Gastroesophageal sphincter (tissue), 4 donors: ENCODE measurements at regions not wholly inside any gene's neighbourhood (a gene's known extent, or its start where the extent isn't known, plus 50 kb on each side); places are given as distances from the start of the nearest gene placed in this dataset.
A peak's percentile ranks its signal among the peaks of the same experiment; 100 is the strongest.

Experiments
- ATAC-seq: fragments of 150-250 bp; one replicate; pipeline ENCODE4 v1.9.1; 2016; ENCODE audit warnings: mild to moderate bottlenecking, moderate library complexity
- H3K27ac ChIP-seq, 4 donors: fragments of 200-600 bp; sonication (generic) in 3 of 4; 1 replicate in 3 of 4; 2 replicates in 1 of 4; pipeline ENCODE4 v1.5.1; 2016 to 2019
- H3K27me3 ChIP-seq: fragments of 200-600 bp; sonication (generic); one replicate; pipeline ENCODE4 v1.5.1; 2019
- H3K36me3 ChIP-seq, 2 donors: fragments of 200-600 bp; sonication (generic); one replicate each; pipeline ENCODE4 v1.5.1; 2019; ENCODE audit warnings: control low read depth in 1 of 2
- H3K4me1 ChIP-seq, 3 donors: fragments of 200-600 bp; sonication (generic); 1 replicate in 2 of 3; 2 replicates in 1 of 3; pipeline ENCODE4 v1.5.1; 2016 to 2019; ENCODE audit warnings: control low read depth in 2 of 3
- H3K4me3 ChIP-seq, 2 donors: fragments of 200-600 bp; sonication (generic); one replicate each; pipeline ENCODE4 v1.5.1; 2019; ENCODE audit warnings: mild to moderate bottlenecking in 1 of 2, moderate library complexity in 1 of 2
- H3K9me3 ChIP-seq, 3 donors: fragments of 200-600 bp; sonication (generic); one replicate each; pipeline ENCODE4 v1.5.1; 2017 to 2019; ENCODE audit warnings: control low read depth in 2 of 3
- CTCF ChIP-seq, 4 experiments: fragments of 200-600 bp in 2 of 4; fragments of 450-650 bp in 2 of 4; sonication (generic) in 1 of 4; IDR thresholded peaks; one replicate each; pipeline ENCODE4 v1.5.1; 2017 to 2019; ENCODE audit warnings: antibody characterized with exemption in 4 of 4, mild to moderate bottlenecking in 2 of 4, moderate library complexity in 2 of 4
- EP300 ChIP-seq: sonication (generic); formaldehyde crosslinking; IDR thresholded peaks from one replicate; pipeline ENCODE4 v1.6.1; 2017; ENCODE audit warnings: antibody characterized with exemption, mild to moderate bottlenecking
- POLR2A ChIP-seq, 2 donors: fragments of 450-650 bp; IDR thresholded peaks; one replicate each; pipeline ENCODE4 v1.6.1; 2017; ENCODE audit warnings: antibody characterized with exemption in 2 of 2, mild to moderate bottlenecking in 2 of 2, moderate library complexity in 1 of 2
- POLR2AphosphoS5 ChIP-seq: sonication (generic); formaldehyde crosslinking; IDR thresholded peaks from one replicate; pipeline ENCODE4 v1.6.1; 2017; ENCODE audit warnings: antibody characterized with exemption
- WGBS, 2 donors: methylation state at CpG; one replicate each; pipeline ENCODE4 v1.1.5; 2018; ENCODE audit warnings: low coverage in 1 of 2; 5-methylcytosine and 5-hydroxymethylcytosine counted together

- Histone ChIP-seq H3K9me3 (no peaks in the 10 kb centered on the region), H3K27me3 (no peaks in the 10 kb centered on the region), H3K36me3 (no peaks in the 10 kb centered on the region), H3K27ac (no peak overlapping the region), H3K4me3 (no peak overlapping the region), H3K4me1 (peaks cover 0 to 20% (median 13%) of the 10 kb centered on the region in 3 donors)
- ATAC-seq = no peak
- 100% methylated on average over 4 of the region's 4 CpGs; no CpG with 5 or more reads in 1 of the 2 donors for WGBS, 2 donors
- TF ChIP-seq POLR2A (IDR thresholded peaks at IDR 0.05) (no peak), CTCF (IDR thresholded peaks at IDR 0.05) (no peak), EP300 (no peak), POLR2AphosphoS5 (no peak)
Measured at GRCh38 chr11:10396771-10397170, 58.3 kb upstream of the AMPD3 start.

- H3K9me3 ChIP-seq = no peaks in the 10 kb centered on the region
- no peaks in the 10 kb centered on the region for H3K36me3 ChIP-seq
- H3K27ac ChIP-seq = no peak overlapping the region
- TF ChIP-seq POLR2A (IDR thresholded peaks at IDR 0.05) = no peak
- no peak for TF ChIP-seq CTCF (IDR thresholded peaks at IDR 0.05)
- no peak for TF ChIP-seq POLR2AphosphoS5
- no peak for TF ChIP-seq EP300
- no peak for ATAC-seq
- no peaks in the 10 kb centered on the region for H3K27me3 ChIP-seq
- H3K4me1 ChIP-seq = peaks cover 0 to 17% (median 10%) of the 10 kb centered on the region in 3 donors
- no peak overlapping the region for H3K4me3 ChIP-seq
- WGBS, 2 donors = 68% methylated on average over 6 of the region's 7 CpGs; no CpG with 5 or more reads in 1 of the 2 donors
Measured at GRCh38 chr11:10397226-10397987, 57.7 kb upstream of the AMPD3 start.

- TF ChIP-seq EP300 (no peak), CTCF (IDR thresholded peaks at IDR 0.05) (no peak)
- Histone ChIP-seq H3K27me3 (no peaks in the 10 kb centered on the region), H3K4me3 (no peak overlapping the region), H3K27ac (no peak overlapping the region), H3K9me3 (no peaks in the 10 kb centered on the region), H3K4me1 (peaks cover 0 to 11% (median 0%) of the 10 kb centered on the region in 3 donors), H3K36me3 (no peaks in the 10 kb centered on the region)
- 30 to 53% methylated on average over 3 to 4 of the region's 4 CpGs for WGBS, 2 donors
- peak; percentile 54 for ATAC-seq
Measured at GRCh38 chr11:10398525-10398924, 56.5 kb upstream of the AMPD3 start.

GRCh38 chr11:10400856-10401255, 54.2 kb upstream of the AMPD3 start:
- Histone ChIP-seq H3K27ac (no peak overlapping the region), H3K4me3 (no peak overlapping the region), H3K9me3 (no peaks in the 10 kb centered on the region), H3K36me3 (no peaks in the 10 kb centered on the region), H3K4me1 (peaks cover 0 to 3% (median 0%) of the 10 kb centered on the region in 3 donors), H3K27me3 (no peaks in the 10 kb centered on the region)
- no peak for TF ChIP-seq CTCF (IDR thresholded peaks at IDR 0.05)
- TF ChIP-seq POLR2AphosphoS5 = no peak
- no peak for TF ChIP-seq POLR2A (IDR thresholded peaks at IDR 0.05)
- no peak for TF ChIP-seq EP300
- no peak for ATAC-seq
- WGBS, 2 donors = 100% methylated on average over 1 of the region's 1 CpG

GRCh38 chr11:10401256-10401655, 53.8 kb upstream of the AMPD3 start:
- 75 to 92% methylated on average over 1 to 2 of the region's 3 CpGs for WGBS, 2 donors
- TF ChIP-seq POLR2A (IDR thresholded peaks at IDR 0.05) = no peak
- TF ChIP-seq CTCF (IDR thresholded peaks at IDR 0.05) = no peak
- TF ChIP-seq EP300 = no peak
- TF ChIP-seq POLR2AphosphoS5 = no peak
- ATAC-seq = no peak
- Histone ChIP-seq H3K4me3 (no peak overlapping the region), H3K9me3 (no peaks in the 10 kb centered on the region), H3K36me3 (no peaks in the 10 kb centered on the region), H3K4me1 (peaks cover 0 to 7% (median 2%) of the 10 kb centered on the region in 3 donors), H3K27ac (no peak overlapping the region), H3K27me3 (no peaks in the 10 kb centered on the region)
